ENCODE measurements at regions not wholly inside any gene's neighbourhood (a gene's known extent, or its start where the extent isn't known, plus 50 kb on each side); places are given as distances from the start of the nearest gene placed in this dataset.

DNA sequence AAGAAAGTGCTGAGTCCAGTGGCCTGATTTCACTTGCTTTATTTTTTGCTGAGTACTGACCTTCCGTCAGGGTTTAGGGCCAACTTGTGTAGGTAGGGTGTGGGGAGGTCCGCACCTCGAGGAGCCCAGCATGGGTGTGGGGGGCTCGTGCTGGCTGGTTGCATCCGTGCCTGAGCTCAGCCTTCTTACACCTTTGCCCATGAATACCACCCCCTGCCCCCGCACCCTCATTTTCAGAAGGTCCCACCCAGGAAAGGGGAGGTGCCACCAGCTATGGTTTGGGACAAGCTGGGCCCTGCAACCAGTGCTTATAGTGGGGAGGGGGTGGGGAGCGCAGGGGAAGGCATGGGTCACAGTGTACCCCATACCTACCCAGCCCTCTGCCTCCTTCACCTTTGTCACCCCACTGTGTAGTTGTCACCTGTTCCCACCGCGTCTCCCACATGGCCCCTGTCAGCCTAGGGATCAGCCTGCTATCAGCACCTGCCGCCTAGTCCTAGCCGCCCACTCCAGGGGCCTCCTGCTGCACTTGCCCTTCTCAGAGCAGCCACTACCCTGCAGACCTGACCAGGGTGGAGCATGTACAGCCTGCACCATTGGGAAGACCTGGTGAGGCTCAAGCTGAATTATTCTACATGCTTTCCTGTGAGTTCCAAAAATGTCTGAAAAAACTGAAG is 146.2 kb upstream of the RET start:
- ATAC-seq (ENCODE audit: poor library complexity) = no peak
- no peak for DNase-seq
- intact Hi-C loops (cut with DNase I) = no loop called here

DNA sequence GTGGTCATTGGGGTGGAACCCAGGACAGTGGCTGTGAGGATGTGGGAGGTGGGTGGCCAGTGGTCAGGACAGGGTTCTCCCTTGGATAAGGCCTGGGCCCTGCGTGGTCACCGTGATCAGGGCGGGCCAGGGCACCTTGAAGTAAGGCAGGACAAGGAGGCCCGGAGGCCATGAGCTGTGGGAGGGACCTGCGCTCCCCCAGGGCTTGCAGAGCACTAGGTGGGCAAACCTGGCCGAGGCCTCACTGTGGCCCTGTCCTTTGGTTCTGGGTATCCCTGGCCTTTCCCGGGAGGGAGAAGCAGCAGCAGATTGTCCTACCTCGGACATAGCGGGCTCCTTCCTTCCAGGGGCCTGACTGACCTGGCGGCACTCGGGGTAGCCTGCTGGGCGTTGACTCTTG is 144.8 kb upstream of the RET start:
- no peak for DNase-seq
- no peak for ATAC-seq (ENCODE audit: poor library complexity)
- intact Hi-C loops (cut with DNase I) = no loop called here

GRCh38 chr10:42932735-42933447 is 144.0 kb upstream of the RET start:
- intact Hi-C loops (cut with DNase I) = no loop called here
- DNase-seq (no peak), ATAC-seq (ENCODE audit: poor library complexity) (peak; percentile 45)

- intact Hi-C loops (cut with DNase I) = no loop called here
- DNase-seq = no peak
- ATAC-seq (ENCODE audit: poor library complexity) = peak; percentile 52
Observed at GRCh38 chr10:42933448-42934340, 143.2 kb upstream of the RET start.

GRCh38 chr10:42934351-42934811 is 142.5 kb upstream of the RET start:
- DNase-seq (no peak), ATAC-seq (ENCODE audit: poor library complexity) (no peak)
- intact Hi-C loops (cut with DNase I) = no loop called here

- intact Hi-C loops (cut with DNase I) = no loop called here
- ATAC-seq (ENCODE audit: poor library complexity) (no peak), DNase-seq (no peak)
Observed at GRCh38 chr10:42934842-42935241, 142.0 kb upstream of the RET start.

- DNase-seq (no peak), ATAC-seq (ENCODE audit: poor library complexity) (no peak)
- intact Hi-C loops (cut with DNase I) = no loop called here
Observed at GRCh38 chr10:42935466-42935865, 141.4 kb upstream of the RET start.

DNA sequence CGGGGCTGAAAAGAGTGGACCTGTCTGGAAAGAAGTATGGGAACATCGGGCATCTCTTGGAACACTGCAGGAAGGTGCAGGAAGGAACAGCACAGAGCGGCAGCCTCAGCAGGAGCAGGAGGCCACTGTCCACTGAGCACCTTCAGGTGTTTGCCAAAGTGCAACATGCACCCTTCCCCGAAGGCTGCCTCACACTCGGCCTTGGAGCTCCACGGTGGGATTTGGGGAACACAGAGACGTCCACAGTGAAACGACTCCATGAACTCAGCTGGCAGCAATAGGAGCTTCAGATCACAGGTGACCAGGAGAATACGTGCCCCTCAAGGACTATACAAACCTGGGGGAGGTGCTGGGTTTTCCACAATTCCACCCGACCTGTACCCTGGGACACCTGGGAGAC is 140.3 kb upstream of the RET start:
- intact Hi-C loops (cut with DNase I) = no loop called here
- no peak for ATAC-seq (ENCODE audit: poor library complexity)
- no peak for DNase-seq

- DNase-seq = no peak
- intact Hi-C loops (cut with DNase I) = no loop called here
- ATAC-seq (ENCODE audit: poor library complexity) = no peak
Observed at GRCh38 chr10:42937048-42937447, 139.8 kb upstream of the RET start.

- intact Hi-C loops (cut with DNase I) = no loop called here
- ATAC-seq (ENCODE audit: poor library complexity) (no peak), DNase-seq (no peak)
Observed at GRCh38 chr10:42937649-42938180, 139.2 kb upstream of the RET start.

GRCh38 chr10:42938351-42938750 is 138.5 kb upstream of the RET start:
- ATAC-seq (ENCODE audit: poor library complexity) (no peak), DNase-seq (no peak)
- intact Hi-C loops (cut with DNase I) = no loop called here

- DNase-seq = no peak
- intact Hi-C loops (cut with DNase I) = no loop called here
- ATAC-seq (ENCODE audit: poor library complexity) = no peak
Observed at GRCh38 chr10:42939237-42939636, 137.6 kb upstream of the RET start.

- ATAC-seq (ENCODE audit: poor library complexity) (no peak), DNase-seq (no peak)
- intact Hi-C loops (cut with DNase I) = no loop called here
Observed at GRCh38 chr10:42939685-42940366, 137.0 kb upstream of the RET start.

DNA sequence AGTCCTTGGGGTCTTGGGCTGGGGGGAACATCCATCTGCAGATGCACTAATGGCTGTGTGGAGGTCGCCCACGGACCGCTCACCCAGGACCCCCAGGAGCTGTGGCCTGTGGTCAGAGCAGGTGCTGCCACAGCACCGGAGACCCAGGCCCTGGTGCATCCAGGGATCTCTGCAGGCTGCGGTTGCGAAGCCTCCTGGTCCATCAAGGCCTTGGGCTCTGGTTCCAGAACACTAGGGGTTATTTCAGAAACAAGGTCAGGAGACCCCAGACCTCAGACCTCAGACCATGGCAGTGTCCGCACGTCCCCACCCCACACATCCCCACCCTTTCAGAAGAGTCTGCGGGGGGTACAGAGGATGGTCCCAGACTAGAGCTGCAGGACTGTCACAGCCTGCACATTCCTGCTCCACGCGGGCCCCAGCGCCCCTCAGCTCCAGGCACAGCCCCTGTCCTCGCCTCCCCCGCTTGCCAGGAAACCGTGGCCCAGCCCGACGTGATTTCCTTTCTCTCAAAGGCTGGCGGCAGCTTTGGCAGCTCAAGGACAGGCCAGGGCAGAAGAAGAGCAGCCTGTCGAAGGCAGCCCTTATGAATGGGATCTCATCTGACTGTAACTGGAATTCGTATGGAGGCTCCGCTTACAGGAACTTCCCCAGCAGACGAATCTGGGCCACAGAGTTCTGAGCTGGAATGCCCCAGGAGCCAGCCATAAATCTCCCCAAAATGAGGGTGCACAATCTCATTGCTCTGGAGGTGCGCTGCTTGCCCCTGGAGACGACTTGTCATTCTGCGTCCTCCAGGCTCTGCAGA is 136.2 kb upstream of the RET start:
- intact Hi-C loops (cut with DNase I) = no loop called here
- ATAC-seq (ENCODE audit: poor library complexity) (no peak), DNase-seq (no peak)

DNA sequence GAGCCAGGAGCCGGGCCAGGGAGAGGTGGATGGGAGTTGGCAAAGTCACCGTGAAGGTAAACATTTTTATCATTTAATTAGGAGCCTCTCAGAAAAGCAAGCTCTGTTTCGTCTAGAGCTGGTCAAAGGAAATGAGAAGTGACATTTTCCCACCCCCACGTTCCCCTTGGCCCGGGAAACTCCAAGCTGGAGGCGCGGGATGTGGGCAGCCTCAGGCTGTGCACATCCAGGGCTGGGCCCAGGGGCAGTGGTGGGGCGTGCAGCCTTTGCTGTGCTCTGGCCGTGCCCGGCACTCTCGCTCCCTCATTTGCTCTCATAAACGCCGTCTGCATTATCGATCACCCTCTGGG is 135.6 kb upstream of the RET start:
- intact Hi-C loops (cut with DNase I) = no loop called here

GRCh38 chr10:42941790-42942189 is 135.1 kb upstream of the RET start:
- ATAC-seq (ENCODE audit: poor library complexity) (no peak), DNase-seq (no peak)
- intact Hi-C loops (cut with DNase I) = no loop called here

More for the DNA sequence above, 135.6 kb upstream of the RET start:
- no peak for ATAC-seq (ENCODE audit: poor library complexity)
- no peak for DNase-seq

DNA sequence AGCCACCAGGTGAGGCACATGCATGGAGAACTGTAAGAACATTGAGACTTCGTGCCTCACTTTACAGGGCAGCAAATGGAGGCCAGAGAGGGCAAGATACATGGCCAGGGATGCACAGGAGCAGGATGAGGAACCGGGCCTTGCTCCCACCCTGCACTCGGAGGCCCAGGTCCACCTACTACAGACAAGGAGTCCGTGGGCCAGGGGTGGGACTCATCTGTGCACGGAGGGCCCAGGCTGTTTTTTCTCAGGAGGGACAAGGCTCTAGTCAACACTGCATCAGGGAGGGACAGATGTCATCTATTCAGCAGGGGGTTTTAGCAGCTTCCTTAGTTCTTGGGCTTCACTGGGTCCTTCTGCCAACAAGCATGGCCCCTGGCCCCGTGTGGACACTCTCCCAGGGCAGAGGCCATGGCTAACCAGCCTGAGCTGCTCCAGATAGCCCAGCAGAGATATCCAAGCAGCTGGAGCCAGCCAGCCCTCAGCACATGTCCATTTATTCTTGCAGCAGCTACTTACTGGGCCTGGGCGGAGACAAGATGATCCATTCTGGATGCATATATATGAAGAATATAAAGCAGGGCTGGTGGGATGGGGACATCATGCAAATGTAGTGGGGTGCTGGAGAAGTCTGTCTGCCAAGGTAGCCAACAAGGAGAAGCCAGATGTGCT is 134.5 kb upstream of the RET start:
- DNase-seq (no peak), ATAC-seq (ENCODE audit: poor library complexity) (no peak)
- intact Hi-C loops (cut with DNase I) = no loop called here
